GM12872 (cell line): ENCODE measurements at regions not wholly inside any gene's neighbourhood (a gene's known extent, or its start where the extent isn't known, plus 50 kb on each side); places are given as distances from the start of the nearest gene placed in this dataset.

Experiments used
- CTCF ChIP-seq: IDR thresholded peaks from 3 replicates; pipeline ENCODE4 v1.5.1; 2011; ENCODE audit warnings: low read depth, mild to moderate bottlenecking, low read length, moderate library complexity; ENCODE audit not compliant: insufficient read depth

GRCh38 chrX:131783555-131784308, 239.4 kb upstream of the STK26 start:
- TF ChIP-seq CTCF = no peak

DNA sequence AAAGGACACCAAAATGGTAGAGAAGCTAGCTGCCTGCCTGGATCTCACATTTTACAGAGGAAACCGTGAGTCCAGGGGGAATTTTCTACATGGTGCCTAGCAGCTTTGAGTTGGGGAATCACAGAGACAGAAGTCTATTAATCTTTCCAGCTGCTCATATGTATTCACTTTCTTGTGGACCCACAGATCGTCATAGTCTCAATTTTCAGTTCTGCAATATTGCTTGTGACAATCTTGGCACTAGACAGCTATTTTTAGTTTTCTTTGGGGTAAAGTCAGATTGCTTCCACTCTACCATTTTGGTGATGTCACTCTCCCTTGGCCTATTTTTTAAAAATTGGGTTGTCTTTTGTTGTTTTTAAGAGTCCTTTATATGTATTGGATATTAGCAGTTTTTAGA, 233.4 kb upstream of the STK26 start:
- TF ChIP-seq CTCF = no peak

DNA sequence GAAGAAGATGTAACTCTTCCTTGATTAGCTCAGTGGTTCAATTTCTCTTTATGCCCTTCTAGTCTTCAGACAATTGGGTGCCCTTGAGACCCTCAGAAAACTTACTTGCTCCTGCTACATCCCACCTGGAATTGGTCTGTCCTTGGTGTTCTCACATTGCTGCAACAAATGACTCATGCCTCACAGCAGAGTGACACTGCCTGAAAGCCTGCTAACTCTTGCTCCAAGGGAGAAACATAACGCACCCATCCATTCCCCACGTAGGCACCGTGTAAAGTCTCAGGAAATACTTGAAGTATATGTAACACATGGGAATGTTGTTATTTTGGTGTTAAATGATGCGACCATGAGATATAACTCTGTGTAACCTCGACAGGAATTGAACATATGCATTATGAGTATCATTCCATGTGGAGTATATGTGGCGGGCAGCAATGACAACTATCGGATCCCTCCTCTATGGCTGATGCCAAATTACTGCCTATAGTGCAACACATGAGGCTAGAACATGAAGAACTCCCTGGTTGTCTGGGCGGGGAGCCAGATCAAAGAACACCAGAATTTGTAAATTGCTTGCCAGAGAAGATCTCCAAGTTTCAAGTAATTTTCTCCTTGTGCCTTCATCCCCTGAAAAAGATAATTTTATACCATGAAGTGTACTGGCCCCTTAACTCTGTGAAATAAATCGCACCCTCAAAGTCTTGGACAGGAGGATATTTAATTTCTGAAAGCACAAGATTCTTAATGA, 231.3 kb upstream of the STK26 start:
- TF ChIP-seq CTCF = no peak

DNA sequence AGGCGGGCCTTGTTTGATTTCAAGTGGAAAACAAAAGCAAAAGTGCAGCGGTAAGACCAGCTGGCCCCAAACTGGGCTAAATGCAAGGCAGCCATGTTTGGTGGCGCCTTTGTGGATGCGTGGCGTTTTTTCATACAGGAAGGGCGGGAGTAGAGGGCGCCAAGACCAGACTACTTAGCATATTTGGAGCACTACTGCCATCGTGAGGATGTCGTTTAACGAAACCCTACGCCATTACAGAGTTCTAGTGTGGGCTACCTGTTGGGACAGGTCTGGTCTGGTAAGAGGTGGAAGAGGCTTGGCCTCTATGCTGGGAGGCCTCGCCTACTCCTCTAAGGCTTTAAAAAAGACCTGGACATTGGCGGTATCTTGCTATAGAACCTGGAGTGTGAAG, 230.7 kb upstream of the STK26 start:
- no peak for TF ChIP-seq CTCF

DNA sequence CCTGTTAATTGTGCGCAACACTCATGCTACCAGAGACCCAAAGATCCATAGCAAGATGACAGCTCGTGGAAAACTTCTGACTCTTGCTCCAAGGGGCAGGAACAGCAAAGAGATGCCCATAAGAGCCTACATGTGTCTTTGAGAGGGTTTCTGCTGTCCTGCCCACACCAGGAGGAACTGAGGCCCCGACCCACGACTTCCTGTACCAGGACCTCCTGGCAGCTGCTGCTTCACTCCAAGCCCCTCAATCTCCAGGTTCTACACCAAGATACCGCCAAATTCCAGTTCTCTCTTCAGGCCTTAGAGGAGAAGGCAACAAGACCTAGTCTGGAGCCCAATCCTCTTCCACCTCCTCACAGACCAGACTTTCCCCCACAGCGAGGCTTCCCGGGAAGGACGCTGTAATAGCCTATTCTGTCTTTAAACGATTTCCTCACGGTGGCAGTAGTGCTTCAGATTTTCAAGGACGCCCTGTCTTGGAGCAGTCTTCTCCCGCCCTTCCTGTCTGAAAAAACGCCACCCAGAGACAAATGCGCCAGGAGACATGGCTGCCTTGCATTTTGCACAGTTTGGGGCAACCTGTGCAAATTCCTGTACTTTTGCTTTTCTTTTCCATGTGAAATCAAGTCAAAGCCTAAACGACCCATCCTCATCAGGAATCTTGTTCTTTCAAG, 230.2 kb upstream of the STK26 start:
- TF ChIP-seq CTCF = no peak

DNA sequence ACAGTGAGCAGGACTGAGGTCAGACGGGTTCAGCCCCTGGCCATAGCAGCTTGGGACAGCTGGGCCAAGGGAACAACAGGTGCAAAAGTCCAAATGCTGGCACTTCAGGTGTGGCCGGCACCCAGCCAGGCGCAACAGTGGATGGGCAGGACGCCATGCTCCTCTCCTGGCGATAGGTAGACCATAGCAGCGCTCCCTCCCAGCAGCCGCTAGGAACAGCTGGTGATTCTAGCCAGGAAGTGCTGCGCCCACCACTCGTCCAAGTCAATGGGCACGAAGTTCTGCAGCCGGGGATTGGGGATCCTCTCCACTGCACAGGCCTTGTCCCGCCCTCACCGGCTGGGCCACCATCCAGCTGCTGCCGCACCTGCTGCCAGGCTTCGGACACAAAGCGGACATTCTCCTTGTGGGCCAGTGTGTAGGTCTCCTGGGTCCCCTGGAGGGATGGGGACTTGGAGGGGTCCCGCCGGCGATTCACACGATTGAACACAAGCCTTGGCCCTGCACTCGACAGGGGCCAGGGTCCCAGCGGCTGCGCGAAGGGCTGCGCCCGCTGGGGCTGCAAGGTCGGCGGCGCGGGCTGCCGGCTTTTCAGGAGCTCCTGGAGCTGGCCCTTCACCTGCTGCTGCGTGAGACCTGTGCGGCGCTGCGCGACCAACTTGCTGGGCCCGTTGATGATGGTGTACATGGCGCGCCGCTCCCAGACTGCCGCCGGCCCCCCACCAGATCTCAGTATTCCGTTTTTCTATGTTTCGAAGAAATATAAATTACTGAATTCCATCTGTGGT, 227.5 kb upstream of the STK26 start:
- no peak for TF ChIP-seq CTCF

GRCh38 chrX:131801066-131801465, 222.0 kb upstream of the STK26 start:
- TF ChIP-seq CTCF = no peak
